Activated CD8-positive, alpha-beta T cell treated with anti-CD3 and anti-CD28 coated beads, Interleukin-2, amount 10 ng/mL, durations not matched to agents 7 days and 5 days (primary cell): ENCODE measurements at regions not wholly inside any gene's neighbourhood (a gene's known extent, or its start where the extent isn't known, plus 50 kb on each side); places are given as distances from the start of the nearest gene placed in this dataset.
"Not testable (repeated sequence)": the region's sequence is repeated elsewhere in the genome, so short reads cannot be mapped to it uniquely, and the experiment has no call there.

Experiments
- ATAC-seq: fragments of 150-1000 bp; cut with Tn5 transposase; one replicate; pipeline ENCODE4 v1.10.0; 2021; ENCODE audit warnings: moderate library complexity
- CTCF ChIA-PET: fragments of 350-600 bp; sonication (Branson Sonifier 250); formaldehyde crosslinking; loops from one replicate; lab custom pipeline; 2021; ENCODE audit warnings: antibody characterized with exemption; lab: Charles Lee
- POLR2A ChIA-PET: fragments of 350-600 bp; sonication (Branson Sonifier 250); formaldehyde crosslinking; loops from one replicate; lab custom pipeline; 2021; ENCODE audit warnings: antibody characterized with exemption; lab: Charles Lee
- DNase-seq: peaks from one replicate; pipeline ENCODE4 v3.0.0-alpha.2; 2020
- H3K27ac Mint-ChIP-seq: one replicate; pipeline ENCODE4 v1.8.0; 2021; ENCODE audit warnings: mild to moderate bottlenecking, mixed read lengths
- H3K27me3 Mint-ChIP-seq: one replicate; pipeline ENCODE4 v1.8.0; 2021; ENCODE audit warnings: low read depth, mixed read lengths
- H3K36me3 Mint-ChIP-seq: one replicate; pipeline ENCODE4 v1.8.0; 2021; ENCODE audit warnings: low read depth, mixed read lengths
- H3K4me1 Mint-ChIP-seq: one replicate; pipeline ENCODE4 v1.8.0; 2021; ENCODE audit warnings: low read depth, mixed read lengths
- H3K4me3 Mint-ChIP-seq: one replicate; pipeline ENCODE4 v1.8.0; 2021; ENCODE audit warnings: mild to moderate bottlenecking, mixed read lengths
- H3K9me3 Mint-ChIP-seq: one replicate; pipeline ENCODE4 v1.8.0; 2022; ENCODE audit warnings: mixed read lengths; ENCODE audit not compliant: insufficient read depth

GRCh38 chr9:94479757-94480156 lies 75.1 kb upstream of the PCAT7 start:
- Mint-ChIP-seq H3K27me3 (peaks cover 21% of the 10 kb centered on the region), H3K4me3 (no peak overlapping the region), H3K36me3 (no peaks in the 10 kb centered on the region), H3K27ac (no peak overlapping the region), H3K9me3 (no peaks in the 10 kb centered on the region), H3K4me1 (no peaks in the 10 kb centered on the region)
- no peak for DNase-seq
- no peak for ATAC-seq
- ChIA-PET CTCF (no interaction called here), POLR2A (no interaction called here)

GRCh38 chr9:94480205-94480604 lies 74.7 kb upstream of the PCAT7 start:
- no peaks in the 10 kb centered on the region for H3K9me3 Mint-ChIP-seq
- H3K4me1 Mint-ChIP-seq: no peaks in the 10 kb centered on the region
- no peak for ATAC-seq

DNA sequence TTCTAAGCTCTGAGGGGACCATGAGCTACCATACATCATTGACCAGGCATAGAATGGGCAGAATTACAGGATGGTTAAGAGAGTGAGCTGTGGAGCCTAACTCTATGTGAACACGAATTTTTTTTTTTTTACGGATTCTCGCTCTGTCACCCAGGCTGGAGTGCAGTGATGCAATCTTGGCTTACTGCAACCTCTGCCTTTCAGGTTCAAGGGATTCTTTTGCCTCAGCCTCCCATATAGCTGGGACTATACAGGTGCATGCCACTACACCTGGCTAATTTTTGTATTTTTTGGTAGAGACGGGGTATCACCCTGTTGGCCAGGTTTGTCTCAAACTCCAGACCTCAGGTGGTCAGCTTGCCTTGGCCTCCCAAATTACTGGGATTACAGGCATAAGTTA lies 72.8 kb upstream of the PCAT7 start:
- no peaks in the 10 kb centered on the region for H3K9me3 Mint-ChIP-seq

More at GRCh38 chr9:94480205-94480604, 74.7 kb upstream of the PCAT7 start:
- Mint-ChIP-seq H3K4me3 (no peak overlapping the region), H3K27me3 (peaks cover 21% of the 10 kb centered on the region), H3K36me3 (no peaks in the 10 kb centered on the region), H3K27ac (no peak overlapping the region)
- POLR2A ChIA-PET: no interaction called here
- DNase-seq: no peak
- CTCF ChIA-PET: no interaction called here

DNA sequence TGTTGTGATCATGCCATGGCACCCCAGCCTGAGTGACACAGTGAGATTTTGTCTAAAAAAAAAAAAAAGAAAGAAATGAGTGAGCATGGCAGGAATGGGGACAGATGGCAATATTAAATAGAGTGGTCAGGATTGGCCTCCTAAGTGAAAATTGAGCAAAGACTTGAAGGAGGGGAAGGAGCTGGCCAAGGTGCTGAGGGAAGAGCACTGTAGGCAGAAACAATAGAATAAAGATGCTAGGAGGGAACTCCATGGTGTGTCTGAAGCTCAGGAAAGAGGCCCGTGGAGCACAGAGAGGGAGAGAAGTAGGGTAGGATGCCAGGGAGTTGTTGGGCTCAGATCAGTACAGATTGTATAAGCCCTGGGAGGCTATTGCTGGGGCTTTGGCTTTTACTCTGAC lies 64.4 kb upstream of the PCAT7 start:
- Mint-ChIP-seq H3K36me3 (no peaks in the 10 kb centered on the region), H3K27me3 (peaks cover 12% of the 10 kb centered on the region), H3K4me3 (no peak overlapping the region), H3K9me3 (no peaks in the 10 kb centered on the region), H3K27ac (no peak overlapping the region), H3K4me1 (no peaks in the 10 kb centered on the region)
- DNase-seq (no peak), ATAC-seq (no peak)
- ChIA-PET POLR2A (no interaction called here), CTCF (no interaction called here)

More for the DNA sequence above, 72.8 kb upstream of the PCAT7 start:
- Mint-ChIP-seq H3K4me3 (no peak overlapping the region), H3K36me3 (no peaks in the 10 kb centered on the region), H3K27me3 (peaks cover 10% of the 10 kb centered on the region), H3K4me1 (no peaks in the 10 kb centered on the region), H3K27ac (no peak overlapping the region)
- CTCF ChIA-PET: no interaction called here
- POLR2A ChIA-PET: no interaction called here
- no peak for ATAC-seq
- no peak for DNase-seq

DNA sequence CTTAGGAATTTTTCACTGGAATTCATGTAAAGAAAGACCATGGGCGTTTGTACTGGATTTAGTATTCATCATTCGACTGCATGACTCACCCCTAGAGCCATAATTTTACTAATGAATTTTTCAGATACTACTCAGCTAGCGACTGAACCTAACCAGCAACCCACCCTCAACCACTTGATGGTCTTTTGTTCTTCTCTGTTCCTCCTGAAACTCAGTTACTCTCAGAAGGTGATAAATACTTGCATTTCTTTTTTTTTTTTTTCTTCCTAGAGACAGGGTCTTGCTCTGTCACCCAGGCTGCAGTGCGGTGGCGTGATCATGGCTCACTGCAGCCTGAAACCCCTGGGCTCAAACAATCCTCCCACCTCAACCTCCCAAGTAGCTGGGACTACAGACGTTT lies 62.8 kb upstream of the PCAT7 start:
- H3K27ac Mint-ChIP-seq, CTCF ChIA-PET, DNase-seq, H3K4me3 Mint-ChIP-seq, H3K9me3 Mint-ChIP-seq, H3K36me3 Mint-ChIP-seq, POLR2A ChIA-PET, H3K4me1 Mint-ChIP-seq, ATAC-seq: not testable (repeated sequence)
- peaks cover 14% of the 10 kb centered on the region for H3K27me3 Mint-ChIP-seq

DNA sequence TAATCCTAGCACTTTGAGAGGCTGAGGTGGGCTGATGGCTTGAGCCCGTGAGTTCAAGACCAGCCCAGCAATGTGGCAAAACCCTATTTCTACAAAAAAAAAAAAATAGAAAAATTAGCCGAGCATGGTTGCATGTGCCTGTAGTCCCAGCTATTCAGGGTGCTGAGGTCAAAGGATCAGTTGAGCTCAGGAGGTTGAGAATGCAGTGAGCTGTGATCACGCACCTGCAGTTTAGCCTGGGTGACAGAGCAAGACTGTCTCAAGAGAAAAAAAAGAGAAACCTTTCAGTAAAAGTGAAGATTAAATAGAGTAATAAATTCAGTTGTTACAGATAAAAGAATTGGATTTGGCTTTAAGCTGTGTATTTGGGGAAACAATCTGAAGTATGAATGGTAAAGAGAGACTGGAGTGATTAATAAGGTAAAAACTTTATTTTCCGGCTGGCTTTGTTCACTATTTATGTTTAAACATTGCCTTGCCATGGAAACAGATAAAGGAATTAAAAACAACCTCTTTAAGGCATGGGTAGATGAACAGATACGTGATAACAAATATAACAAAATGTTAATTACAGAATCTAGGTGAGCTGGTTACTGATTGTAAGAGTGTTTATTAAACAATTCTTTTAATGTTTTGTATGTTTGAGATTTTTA lies 56.0 kb upstream of the PCAT7 start:
- ATAC-seq (no peak), DNase-seq (no peak)
- Mint-ChIP-seq H3K9me3 (no peaks in the 10 kb centered on the region), H3K4me1 (no peaks in the 10 kb centered on the region), H3K36me3 (no peaks in the 10 kb centered on the region), H3K4me3 (no peak overlapping the region), H3K27ac (no peak overlapping the region), H3K27me3 (peaks cover 13% of the 10 kb centered on the region)
- ChIA-PET CTCF (no interaction called here), POLR2A (no interaction called here)

GRCh38 chr9:94504358-94504757 lies 50.5 kb upstream of the PCAT7 start:
- H3K9me3 Mint-ChIP-seq: no peaks in the 10 kb centered on the region
- H3K27me3 Mint-ChIP-seq: peaks cover 22% of the 10 kb centered on the region
- H3K4me1 Mint-ChIP-seq: no peaks in the 10 kb centered on the region
- DNase-seq (no peak), ATAC-seq (no peak)
- no peak overlapping the region for H3K27ac Mint-ChIP-seq
- ChIA-PET CTCF (no interaction called here), POLR2A (no interaction called here)
- no peak overlapping the region for H3K4me3 Mint-ChIP-seq
- no peaks in the 10 kb centered on the region for H3K36me3 Mint-ChIP-seq
